HEK293 (cell line): ENCODE measurements at regions not wholly inside any gene's neighbourhood (a gene's known extent, or its start where the extent isn't known, plus 50 kb on each side); places are given as distances from the start of the nearest gene placed in this dataset.
A peak's percentile ranks its signal among the peaks of the same experiment; 100 is the strongest.

Experiments used
- CTCF ChIA-PET: fragments of 350-600 bp; formaldehyde crosslinking; extraction: SDS; loops from one replicate; lab custom pipeline; 2021; ENCODE audit warnings: antibody characterized with exemption; lab: Yijun Ruan, JAX
- POLR2A ChIA-PET: fragments of 300-600 bp; formaldehyde crosslinking; extraction: SDS; loops from one replicate; lab custom pipeline; 2020; ENCODE audit warnings: antibody characterized with exemption, inconsistent platforms; lab: Yijun Ruan, JAX
- H3K27ac ChIP-seq: fragments of 200-500 bp; sonication (Bioruptor generic); 2 replicates; pipeline ENCODE4 v1.5.1; 2014; ENCODE audit warnings: low read depth, low read length, control low read depth, inconsistent platforms; ENCODE audit errors: extremely low read depth
- H3K36me3 ChIP-seq, 2 experiments: fragments of 200-500 bp in 1 of 2; sonication (Bioruptor generic) in 1 of 2; 1 replicate in 1 of 2; 2 replicates in 1 of 2; pipeline ENCODE4 v1.5.1; 2014 to 2017; ENCODE audit warnings: inconsistent platforms in 2 of 2, low read length in 2 of 2; ENCODE audit not compliant: control insufficient read depth in 2 of 2, insufficient read depth in 1 of 2
- H3K4me1 ChIP-seq: fragments of 200-500 bp; sonication (Bioruptor generic); 2 replicates; pipeline ENCODE4 v1.5.1; 2014; ENCODE audit warnings: mild to moderate bottlenecking, low read length, inconsistent platforms; ENCODE audit not compliant: control insufficient read depth, insufficient read depth
- H3K4me3 ChIP-seq: 2 replicates; pipeline ENCODE4 v1.5.1; 2011; ENCODE audit warnings: low read depth, mild to moderate bottlenecking, control low read depth, low read length, moderate library complexity
- H3K9me3 ChIP-seq: fragments of 200-500 bp; sonication (Bioruptor generic); 2 replicates; pipeline ENCODE4 v1.5.1; 2014; ENCODE audit warnings: low read depth, low read length, inconsistent platforms; ENCODE audit not compliant: control insufficient read depth, insufficient read depth
- OVOL3 ChIP-seq: fragments of 450-650 bp; formaldehyde crosslinking; IDR thresholded peaks from 2 replicates; pipeline ENCODE4 v1.5.1; 2016; ENCODE audit warnings: missing biosample characterization, missing genetic modification characterization
- REST ChIP-seq: fragments of 450-650 bp; formaldehyde crosslinking; IDR thresholded peaks from 2 replicates; pipeline ENCODE4 v1.5.1; 2016; ENCODE audit warnings: missing biosample characterization, missing genetic modification characterization
- YY1 ChIP-seq: fragments of 450-650 bp; formaldehyde crosslinking; IDR thresholded peaks from 2 replicates; pipeline ENCODE4 v1.5.1; 2018; ENCODE audit warnings: missing biosample characterization, missing genetic modification characterization
- ZBTB21 ChIP-seq: fragments of 450-650 bp; formaldehyde crosslinking; IDR thresholded peaks from 2 replicates; pipeline ENCODE4 v1.5.1; 2017; ENCODE audit warnings: missing biosample characterization, missing genetic modification characterization
- ZFP41 ChIP-seq: fragments of 450-650 bp; formaldehyde crosslinking; IDR thresholded peaks from 2 replicates; pipeline ENCODE4 v1.5.1; 2016; ENCODE audit warnings: missing biosample characterization, missing genetic modification characterization, borderline replicate concordance
- ZIC2 ChIP-seq: fragments of 450-650 bp; formaldehyde crosslinking; IDR thresholded peaks from 2 replicates; pipeline ENCODE4 v1.5.1; 2016; ENCODE audit warnings: missing biosample characterization, missing genetic modification characterization
- ZNF10 ChIP-seq: fragments of 450-650 bp; formaldehyde crosslinking; IDR thresholded peaks from 2 replicates; pipeline ENCODE4 v1.5.1; 2017; ENCODE audit warnings: missing biosample characterization, missing genetic modification characterization
- ZNF202 ChIP-seq: fragments of 450-650 bp; formaldehyde crosslinking; IDR thresholded peaks from 2 replicates; pipeline ENCODE4 v1.5.1; 2016; ENCODE audit warnings: missing biosample characterization, missing genetic modification characterization, borderline replicate concordance
- ZNF335 ChIP-seq: fragments of 450-650 bp; formaldehyde crosslinking; conservative IDR thresholded peaks from 2 replicates; pipeline ENCODE4 v1.5.1; 2016; ENCODE audit warnings: missing biosample characterization, missing genetic modification characterization
- ZNF610 ChIP-seq: fragments of 450-650 bp; formaldehyde crosslinking; IDR thresholded peaks from 2 replicates; pipeline ENCODE4 v1.5.1; 2016; ENCODE audit warnings: missing biosample characterization, missing genetic modification characterization, borderline replicate concordance
- ZNF837 ChIP-seq: fragments of 450-650 bp; formaldehyde crosslinking; IDR thresholded peaks from 2 replicates; pipeline ENCODE4 v1.5.1; 2016; ENCODE audit warnings: missing biosample characterization, missing genetic modification characterization
- TF ChIP-seq, protein P1 (sequence below): fragments of 450-650 bp; formaldehyde crosslinking; IDR thresholded peaks from 2 replicates; pipeline ENCODE4 v1.5.1; 2016; ENCODE audit warnings: missing biosample characterization, missing genetic modification characterization
- TF ChIP-seq, protein P2 (sequence below): fragments of 450-650 bp; formaldehyde crosslinking; IDR thresholded peaks from 2 replicates; pipeline ENCODE4 v1.5.1; 2016; ENCODE audit warnings: missing biosample characterization, missing genetic modification characterization, borderline replicate concordance

DNA sequence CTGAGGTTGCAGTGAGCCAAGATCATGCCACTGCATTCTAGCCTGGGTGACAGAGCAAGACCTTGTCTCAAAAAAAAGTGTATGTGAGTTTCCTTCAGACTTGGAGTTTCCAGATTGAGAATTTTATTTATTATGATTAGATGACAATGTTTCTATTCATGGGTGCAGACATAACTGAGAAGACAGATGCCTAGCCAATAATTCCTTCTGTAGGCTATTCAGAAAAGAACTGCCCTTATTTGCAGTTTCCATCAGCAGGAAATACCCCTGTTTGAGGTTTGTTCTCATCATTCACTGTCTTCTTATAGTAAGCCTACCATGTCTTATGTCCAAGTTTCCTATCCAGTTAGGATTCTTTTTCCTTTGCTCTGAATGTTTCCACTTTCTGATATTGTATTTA lies 269.0 kb downstream of the KTN1 start:
- Histone ChIP-seq H3K4me3 (no peak overlapping the region), H3K36me3 (no peaks in the 10 kb centered on the region), H3K9me3 (no peaks in the 10 kb centered on the region), H3K27ac (no peak overlapping the region), H3K4me1 (no peaks in the 10 kb centered on the region)
- TF ChIP-seq, protein P1, sequence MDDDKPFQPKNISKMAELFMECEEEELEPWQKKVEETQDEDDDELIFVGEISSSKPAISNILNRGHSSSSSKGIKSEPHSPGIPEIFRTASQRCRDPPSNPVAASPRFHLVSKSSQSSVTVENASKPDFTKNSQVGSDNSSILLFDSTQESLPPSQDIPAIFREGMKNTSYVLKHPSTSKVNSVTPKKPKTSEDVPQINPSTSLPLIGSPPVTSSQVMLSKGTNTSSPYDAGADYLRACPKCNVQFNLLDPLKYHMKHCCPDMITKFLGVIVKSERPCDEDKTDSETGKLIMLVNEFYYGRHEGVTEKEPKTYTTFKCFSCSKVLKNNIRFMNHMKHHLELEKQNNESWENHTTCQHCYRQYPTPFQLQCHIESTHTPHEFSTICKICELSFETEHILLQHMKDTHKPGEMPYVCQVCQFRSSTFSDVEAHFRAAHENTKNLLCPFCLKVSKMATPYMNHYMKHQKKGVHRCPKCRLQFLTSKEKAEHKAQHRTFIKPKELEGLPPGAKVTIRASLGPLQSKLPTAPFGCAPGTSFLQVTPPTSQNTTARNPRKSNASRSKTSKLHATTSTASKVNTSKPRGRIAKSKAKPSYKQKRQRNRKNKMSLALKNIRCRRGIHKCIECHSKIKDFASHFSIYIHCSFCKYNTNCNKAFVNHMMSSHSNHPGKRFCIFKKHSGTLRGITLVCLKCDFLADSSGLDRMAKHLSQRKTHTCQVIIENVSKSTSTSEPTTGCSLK (tag by site-specific recombination), result no peak
- TF ChIP-seq ZNF202 (tag by site-specific recombination) (no peak), OVOL3 (no peak), ZFP41 (tag by site-specific recombination) (no peak), YY1 (tag by site-specific recombination) (no peak), ZNF10 (tag by site-specific recombination) (no peak), ZNF837 (tag by site-specific recombination) (no peak)
- TF ChIP-seq, protein P2, sequence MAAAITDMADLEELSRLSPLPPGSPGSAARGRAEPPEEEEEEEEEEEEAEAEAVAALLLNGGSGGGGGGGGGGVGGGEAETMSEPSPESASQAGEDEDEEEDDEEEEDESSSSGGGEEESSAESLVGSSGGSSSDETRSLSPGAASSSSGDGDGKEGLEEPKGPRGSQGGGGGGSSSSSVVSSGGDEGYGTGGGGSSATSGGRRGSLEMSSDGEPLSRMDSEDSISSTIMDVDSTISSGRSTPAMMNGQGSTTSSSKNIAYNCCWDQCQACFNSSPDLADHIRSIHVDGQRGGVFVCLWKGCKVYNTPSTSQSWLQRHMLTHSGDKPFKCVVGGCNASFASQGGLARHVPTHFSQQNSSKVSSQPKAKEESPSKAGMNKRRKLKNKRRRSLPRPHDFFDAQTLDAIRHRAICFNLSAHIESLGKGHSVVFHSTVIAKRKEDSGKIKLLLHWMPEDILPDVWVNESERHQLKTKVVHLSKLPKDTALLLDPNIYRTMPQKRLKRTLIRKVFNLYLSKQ (tag by site-specific recombination), result no peak
- ChIA-PET POLR2A (no interaction called here), CTCF (no interaction called here)

GRCh38 chr14:55849833-55850232 lies 268.4 kb upstream of the PELI2 start:
- H3K4me1 ChIP-seq, result no peaks in the 10 kb centered on the region

DNA sequence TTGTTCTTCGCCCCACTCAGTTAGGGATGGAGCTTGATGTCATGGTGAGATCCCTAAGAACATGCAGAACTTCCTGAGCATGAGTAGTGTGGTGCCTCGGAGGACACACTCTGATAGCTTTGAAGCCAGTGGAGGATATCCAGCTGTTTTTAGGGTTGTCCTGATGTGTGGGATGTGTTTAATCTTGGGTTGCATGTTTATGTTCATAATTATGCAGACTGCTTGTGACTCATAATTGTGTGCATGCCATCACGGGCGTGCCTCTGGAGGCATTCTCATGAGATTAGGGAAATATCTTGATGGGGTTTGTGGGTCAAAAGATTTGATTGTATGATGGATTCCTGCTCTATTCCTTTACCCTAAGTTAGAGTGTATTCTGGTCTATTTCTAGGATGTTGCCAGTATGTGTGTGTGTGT lies 267.4 kb upstream of the PELI2 start:
- ChIA-PET CTCF (interaction anchor here (0.6 kb wide), 1 partner anchor 17 kb away, joined by 3 read pairs; no protein-coding TSS in a partner anchor), POLR2A (no interaction called here)
- H3K9me3 ChIP-seq, result no peaks in the 10 kb centered on the region
- no peaks in the 10 kb centered on the region for H3K4me1 ChIP-seq
- H3K4me3 ChIP-seq, result no peak overlapping the region
- 0 out of 2 replicates have a peak, but pooled peaks have one; percentile 28 for TF ChIP-seq ZIC2
- TF ChIP-seq ZBTB21, result no peak
- no peak overlapping the region for H3K27ac ChIP-seq
- no peaks in the 10 kb centered on the region for H3K36me3 ChIP-seq

More at GRCh38 chr14:55849833-55850232, 268.4 kb upstream of the PELI2 start:
- ChIA-PET CTCF (interaction anchor here (0.7 kb wide), 1 partner anchor 1294 kb away, joined by 3 read pairs; no protein-coding TSS in a partner anchor), POLR2A (no interaction called here)
- no peaks in the 10 kb centered on the region for H3K36me3 ChIP-seq
- TF ChIP-seq REST (tag by site-specific recombination) (peak; percentile 86), ZNF610 (tag by site-specific recombination) (no peak), ZNF335 (tag by site-specific recombination) (no peak)
- no peak overlapping the region for H3K27ac ChIP-seq
- no peak overlapping the region for H3K4me3 ChIP-seq
- no peaks in the 10 kb centered on the region for H3K9me3 ChIP-seq
